ENCODE measurements at regions not wholly inside any gene's neighbourhood (a gene's known extent, or its start where the extent isn't known, plus 50 kb on each side); places are given as distances from the start of the nearest gene placed in this dataset.

DNA sequence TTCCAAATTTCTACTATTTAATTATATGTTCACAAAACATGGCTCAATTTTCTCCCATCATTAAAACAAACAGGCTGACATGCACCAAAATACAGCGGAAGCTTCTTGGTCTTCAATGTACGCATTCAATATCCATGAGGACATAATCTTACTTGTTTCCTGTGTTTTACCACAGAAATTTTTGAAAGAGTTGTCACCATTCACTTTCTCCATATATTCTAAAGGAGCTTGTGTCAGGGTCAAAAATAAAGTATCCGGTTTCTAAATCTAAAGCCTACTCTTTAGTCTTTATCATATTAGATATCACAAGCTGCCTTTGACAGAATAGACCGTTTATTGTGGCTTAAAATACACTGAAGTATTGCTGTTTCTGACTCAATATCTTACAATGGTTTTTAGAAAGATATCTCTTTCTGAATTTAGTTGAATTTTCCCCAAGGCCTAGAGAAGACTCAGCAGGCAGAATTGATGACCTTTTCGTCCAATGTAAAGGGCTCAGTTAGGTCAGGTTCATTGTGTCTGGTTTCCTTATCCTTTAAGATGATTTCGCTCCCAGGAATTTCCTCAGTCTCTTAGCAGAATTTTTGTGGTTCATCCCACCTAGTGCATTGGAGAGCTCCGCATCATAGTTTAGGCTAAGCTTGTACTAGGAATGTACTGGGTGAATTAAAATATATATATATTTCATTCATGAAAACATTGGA lies 717.2 kb downstream of the NCAM2 start:
- no peak for DNase-seq (ENCODE audit: low spot score)
- ATAC-seq, result no peak

DNA sequence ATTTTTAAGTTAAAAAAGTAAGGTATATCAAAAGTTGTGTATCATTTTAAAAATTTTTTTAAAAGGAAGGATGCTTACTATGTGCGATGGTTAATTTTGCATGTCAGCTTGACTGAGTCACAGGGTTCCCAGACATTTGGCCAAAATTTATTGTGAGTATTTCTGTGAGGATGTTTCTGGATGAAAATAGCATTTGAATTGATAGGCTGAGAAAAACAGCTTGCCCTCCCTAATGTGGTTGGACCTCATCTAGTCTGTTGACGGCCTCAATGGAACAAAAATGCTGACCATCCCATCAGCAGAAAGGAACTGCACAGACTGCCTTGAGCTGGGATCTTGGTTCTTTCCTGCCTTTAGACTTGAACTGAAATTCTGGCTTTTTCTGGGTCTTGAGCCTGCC lies 724.5 kb downstream of the NCAM2 start:
- DNase-seq (ENCODE audit: low spot score), result no peak
- ATAC-seq, result no peak

DNA sequence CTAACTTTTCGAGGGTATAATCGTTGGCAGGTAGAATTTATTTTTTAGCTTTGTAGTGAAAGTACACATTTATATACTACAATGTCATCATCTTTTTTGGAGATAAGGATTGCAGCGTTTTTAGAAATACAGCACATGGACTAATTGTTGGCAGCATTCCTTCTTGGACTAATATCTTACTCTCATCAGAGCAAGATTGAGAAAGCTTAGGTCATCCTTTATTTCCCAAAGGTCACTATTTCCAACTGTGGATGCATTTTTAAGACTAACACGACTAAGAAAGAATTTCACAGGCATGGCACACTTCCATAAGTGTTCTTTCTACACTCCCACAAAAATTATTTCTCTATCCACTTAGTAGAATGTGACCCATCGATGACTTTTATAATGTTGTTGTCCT lies 732.3 kb downstream of the NCAM2 start:
- ATAC-seq, result no peak
- DNase-seq (ENCODE audit: low spot score), result no peak

DNA sequence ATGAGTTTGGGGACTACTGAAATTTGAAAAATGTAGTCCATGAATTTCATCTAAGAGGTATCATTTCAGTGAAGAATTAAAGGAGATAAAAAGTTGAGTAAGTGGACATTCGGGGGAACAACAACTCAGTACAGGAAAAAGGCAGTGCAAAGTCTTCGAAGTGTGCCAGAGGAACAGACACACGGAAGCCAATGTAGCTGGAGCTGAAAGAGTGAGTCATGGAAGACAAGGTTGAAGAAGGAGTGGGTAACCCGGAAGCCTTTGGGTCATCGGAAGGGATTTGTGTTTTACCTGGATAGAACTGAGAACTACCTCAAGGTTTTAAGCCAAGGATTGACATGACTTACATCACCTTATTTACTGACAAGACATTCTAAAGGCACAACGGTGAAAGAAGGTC lies 733.4 kb downstream of the NCAM2 start:
- DNase-seq (ENCODE audit: low spot score) (no peak), ATAC-seq (no peak)

DNA sequence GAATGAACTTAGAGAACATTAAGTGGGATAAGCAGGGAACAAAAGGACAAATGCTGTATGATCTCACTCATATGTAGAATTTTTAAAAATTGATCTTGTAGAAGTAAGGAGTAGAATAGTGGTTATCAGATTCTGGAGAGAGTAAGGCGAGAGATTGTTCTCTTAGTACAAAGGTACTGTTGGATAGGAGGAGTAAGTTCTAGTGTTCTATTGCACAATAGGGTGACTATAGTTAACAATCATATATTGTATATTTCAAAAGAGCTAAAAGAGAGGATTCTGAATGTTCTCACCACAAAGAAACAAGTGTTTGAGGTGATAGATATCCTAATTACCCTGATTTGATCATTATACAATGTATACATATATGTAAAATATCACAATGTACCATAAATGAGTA lies 735.9 kb downstream of the NCAM2 start:
- ATAC-seq, result no peak
- no peak for DNase-seq (ENCODE audit: low spot score)

DNA sequence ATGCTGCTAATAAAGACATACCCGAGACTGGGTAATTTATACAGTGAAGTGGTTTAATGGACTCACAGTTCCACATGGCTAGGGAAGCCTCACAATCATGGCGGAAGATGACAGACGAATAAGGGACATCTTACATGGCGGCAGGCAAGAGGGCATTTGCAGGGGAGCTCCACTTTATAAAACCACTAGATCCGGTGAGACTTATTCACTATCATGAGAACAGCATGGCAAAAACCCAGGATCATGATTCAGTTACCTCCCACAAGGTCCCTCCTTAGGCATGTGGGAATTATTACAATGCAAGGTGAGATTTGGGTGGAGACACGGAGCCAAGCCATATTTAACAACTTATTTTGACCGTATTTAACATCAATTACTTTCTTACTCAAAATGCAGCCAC lies 739.0 kb downstream of the NCAM2 start:
- ATAC-seq, result no peak
- no peak for DNase-seq (ENCODE audit: low spot score)

DNA sequence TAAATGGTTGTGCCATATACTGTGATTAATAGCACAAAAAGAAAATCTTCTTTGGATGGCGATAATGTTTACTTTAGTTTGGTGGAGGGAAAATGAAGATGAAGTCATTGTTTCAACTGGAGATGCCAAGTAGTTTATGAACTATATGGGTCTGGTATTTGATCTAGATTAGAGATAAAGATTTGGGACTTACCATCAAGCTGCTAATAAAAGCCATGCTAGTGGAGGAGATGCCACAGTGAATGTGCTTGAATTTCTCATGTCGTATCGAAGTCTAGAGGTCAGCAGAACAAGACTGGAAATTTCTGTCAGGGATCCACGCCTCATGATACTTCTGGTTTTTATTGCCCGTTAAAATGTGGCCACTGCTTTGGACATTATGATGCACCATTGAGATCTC lies 742.0 kb downstream of the NCAM2 start:
- ATAC-seq, result no peak
- no peak for DNase-seq (ENCODE audit: low spot score)

DNA sequence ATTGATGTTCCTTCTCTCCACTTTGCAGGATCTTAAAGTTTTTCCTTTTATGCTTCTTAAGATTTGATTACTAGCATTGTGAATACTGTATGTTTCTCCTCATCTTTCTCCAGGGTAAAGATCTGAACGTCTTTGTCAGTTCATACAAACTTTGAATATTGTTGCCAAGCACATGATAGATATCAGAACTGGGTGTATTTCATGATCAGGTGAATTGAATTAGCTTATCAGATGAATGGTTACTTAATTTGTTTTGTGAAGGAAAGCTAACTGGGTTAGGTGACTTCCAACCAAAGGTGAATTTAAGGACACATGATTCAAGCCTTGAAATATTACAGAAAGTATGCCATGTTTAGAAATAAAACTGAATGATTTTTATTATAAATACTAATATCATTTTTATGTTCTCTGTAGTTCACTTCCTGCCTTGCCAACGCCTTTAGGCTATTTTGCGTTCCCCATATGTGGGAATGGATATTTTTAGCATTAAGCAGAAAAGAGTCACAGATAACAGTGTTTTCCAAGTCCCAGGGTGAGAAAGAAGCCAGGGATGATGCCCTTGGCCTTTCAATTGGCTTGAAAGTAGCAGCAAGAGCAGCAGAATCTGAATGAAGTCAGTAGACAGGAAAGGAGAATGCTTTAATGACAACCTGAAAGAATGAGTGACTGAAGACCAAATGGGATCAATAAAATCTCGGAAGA lies 752.1 kb downstream of the NCAM2 start:
- ATAC-seq, result no peak
- DNase-seq (ENCODE audit: low spot score), result no peak

DNA sequence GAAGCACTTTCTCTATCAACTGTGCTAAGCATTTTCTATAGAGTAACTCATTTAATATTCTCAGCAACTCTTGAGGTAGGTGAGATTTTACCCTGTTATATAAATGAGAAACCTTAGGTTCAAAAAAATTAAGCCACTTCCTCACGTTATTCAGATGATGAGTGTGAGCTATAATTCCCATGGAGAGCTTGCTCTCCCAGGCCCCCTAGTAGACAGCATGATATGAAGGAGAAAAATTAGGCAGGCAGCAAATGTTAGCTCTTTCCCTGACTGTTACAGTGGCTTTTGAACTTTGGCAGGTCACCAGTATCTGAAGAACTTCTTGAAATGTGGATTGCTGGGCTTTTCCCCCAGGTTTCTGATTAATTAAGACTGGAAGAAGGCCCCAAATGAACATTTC lies 753.1 kb downstream of the NCAM2 start:
- DNase-seq (ENCODE audit: low spot score) (no peak), ATAC-seq (peak; percentile 86)

DNA sequence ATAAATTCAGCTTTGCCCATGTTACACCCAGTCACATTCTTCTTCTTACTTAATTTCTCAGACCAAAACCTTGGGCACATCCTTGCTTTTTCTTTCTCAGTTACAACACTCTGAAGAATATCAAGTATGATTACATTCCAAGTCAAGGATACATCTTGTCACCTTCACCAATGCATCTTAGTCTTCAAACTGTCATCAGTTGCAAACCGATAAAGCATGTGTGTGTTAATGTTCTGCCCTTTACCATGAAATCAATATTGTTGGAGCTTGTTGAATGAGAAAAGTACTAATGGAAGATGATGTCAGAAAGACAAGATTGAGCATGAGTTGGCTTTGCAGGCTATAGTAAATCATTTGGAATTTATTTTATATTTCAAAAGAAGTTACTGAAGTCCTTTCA lies 764.6 kb downstream of the NCAM2 start:
- DNase-seq (ENCODE audit: low spot score), result no peak
- ATAC-seq, result no peak

DNA sequence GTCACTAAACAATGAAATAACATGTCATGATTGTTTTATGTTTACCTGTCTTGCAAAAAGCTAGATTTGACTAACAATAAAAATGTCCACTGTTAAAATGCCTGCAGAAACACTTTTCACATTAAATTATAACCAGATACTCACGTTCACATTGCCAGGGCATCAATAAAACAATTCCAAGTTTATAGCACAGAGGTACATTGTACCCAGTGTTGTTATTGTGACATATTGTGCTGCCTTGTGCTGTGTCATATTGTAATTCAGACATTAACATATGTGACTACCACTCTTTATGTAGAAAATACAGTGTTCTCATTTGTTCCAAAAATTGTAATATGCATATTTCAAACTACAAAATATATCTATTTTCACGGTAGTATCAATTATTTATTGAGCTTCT lies 766.1 kb downstream of the NCAM2 start:
- DNase-seq (ENCODE audit: low spot score) (no peak), ATAC-seq (no peak)

DNA sequence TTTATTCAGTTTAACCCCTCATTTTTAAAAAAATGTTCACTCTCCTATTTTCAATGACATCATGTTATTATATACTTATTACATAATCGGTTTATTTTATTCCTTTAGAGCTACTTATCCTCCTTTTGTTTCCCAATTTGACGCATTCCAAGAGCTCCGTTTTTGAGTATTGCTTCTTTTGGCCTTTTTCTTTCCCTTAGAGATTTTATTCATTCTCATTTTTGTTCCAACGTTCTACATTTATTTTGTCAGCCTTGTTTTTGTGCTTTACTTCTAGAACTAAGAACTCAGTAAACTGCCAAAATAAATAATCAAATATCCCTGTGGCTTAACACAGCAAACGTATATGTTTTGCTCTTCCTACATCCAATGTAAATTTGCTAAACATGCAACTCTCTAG lies 769.1 kb downstream of the NCAM2 start:
- no peak for DNase-seq (ENCODE audit: low spot score)
- no peak for ATAC-seq

DNA sequence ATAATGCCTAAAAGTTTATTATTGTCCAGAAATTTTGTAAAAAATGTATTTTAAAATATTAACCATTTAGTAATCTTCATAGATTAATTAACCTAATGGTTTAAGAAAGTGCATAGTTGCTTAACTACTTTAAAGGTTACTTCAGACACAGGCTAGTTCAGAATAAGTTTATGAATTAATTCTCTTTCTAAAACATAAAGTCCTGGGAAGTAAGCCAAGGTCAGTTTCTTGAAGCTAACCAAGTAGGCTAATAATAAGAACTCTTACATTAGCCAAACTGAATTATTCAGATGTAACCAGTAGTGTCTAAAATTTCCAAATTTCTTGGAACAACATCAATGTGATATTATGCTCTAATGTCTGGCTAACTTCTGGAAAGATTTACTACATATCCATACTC lies 790.4 kb downstream of the NCAM2 start:
- no peak for DNase-seq (ENCODE audit: low spot score)
- ATAC-seq, result no peak

DNA sequence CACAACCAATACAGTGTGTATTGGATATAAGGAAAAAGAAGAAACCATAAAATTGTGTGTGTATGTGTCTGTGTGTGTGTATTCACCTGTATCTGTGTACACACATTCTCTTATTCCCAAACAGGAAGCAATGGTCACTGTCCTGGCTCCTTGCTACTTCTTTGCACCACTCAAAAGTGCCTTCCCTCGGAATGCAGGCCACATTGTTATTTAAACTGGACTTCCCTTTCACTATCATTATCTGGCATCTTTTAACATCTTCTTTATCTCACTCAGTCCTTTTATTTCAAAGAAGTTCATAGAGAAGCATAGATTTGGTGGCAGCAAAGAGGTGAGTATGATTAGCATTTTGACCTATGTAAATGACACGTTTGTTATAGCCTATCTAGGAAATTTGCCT lies 803.7 kb downstream of the NCAM2 start:
- ATAC-seq (no peak), DNase-seq (ENCODE audit: low spot score) (no peak)

DNA sequence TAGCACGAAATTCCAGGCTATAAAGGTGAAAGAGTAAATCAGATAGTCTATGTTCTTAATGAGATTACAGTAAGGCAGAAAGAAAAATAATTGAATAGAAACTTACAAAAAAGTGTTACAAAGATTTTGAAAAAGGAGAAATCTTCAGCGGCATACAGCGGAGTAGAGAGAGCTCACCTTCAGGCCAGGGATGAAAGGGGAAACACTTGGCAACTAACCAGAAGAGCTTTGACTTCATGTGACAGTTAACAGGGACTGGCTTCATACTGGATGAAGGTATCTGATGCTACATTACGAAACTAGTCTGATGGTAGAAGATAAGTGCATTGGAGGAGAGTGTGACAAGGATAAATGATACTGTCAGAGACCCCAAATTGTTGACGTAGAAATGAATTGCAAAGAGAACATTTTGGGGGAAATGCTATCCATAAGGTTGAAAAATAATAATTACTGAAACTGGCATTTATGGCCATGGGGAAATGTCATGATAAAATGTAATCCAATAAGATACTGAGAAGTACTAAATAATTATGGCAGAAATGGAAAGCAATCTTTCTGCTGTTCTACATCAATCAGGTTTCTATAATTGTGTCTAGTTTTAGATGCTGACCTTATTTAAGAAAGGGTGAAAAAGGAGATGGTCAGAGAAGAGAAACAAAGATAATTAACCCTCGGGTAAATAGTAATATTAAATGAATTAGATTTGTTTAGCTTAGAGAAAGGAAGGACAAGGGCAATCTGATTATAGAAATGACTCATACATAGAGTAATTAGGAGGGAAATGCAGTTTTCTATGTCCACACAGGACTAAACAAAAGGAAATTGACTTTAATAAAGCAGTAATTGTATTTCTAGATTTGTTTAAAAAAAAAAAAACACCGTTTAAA lies 808.7 kb downstream of the NCAM2 start:
- ATAC-seq, result no peak
- no peak for DNase-seq (ENCODE audit: low spot score)

DNA sequence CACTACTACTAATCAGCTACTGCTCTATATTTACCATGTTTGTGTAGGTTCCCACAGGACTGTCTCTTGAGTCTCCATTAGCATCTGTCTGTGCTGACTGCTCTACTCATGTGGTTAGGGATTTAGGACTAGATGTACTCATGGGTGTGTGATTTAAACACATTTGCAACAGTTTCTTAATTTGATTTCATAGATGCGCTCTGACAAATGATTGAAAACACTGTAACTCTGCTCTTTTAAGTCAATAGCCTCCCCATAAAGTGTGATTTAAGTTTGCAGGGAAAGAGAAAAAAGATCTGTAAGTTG lies 809.3 kb downstream of the NCAM2 start:
- DNase-seq (ENCODE audit: low spot score), result no peak
- no peak for ATAC-seq

DNA sequence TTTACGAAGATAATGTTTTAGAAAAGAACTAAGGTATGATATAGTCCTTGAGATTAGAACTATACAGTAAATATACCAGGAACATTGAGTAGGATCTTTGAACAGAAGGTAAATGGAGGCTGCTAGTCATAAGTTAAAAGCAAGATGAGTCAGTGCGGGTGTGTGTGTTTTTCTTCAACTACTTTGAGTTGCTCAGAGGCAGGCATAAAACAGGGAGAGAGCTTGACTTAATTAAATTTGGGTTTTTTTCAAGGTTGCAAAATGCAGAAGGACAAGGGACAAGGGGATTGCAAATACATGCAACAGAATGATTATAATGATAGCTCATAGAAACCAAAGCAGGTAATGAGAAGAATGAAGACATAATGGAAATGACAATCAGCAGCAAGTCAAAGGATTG lies 815.1 kb downstream of the NCAM2 start:
- DNase-seq (ENCODE audit: low spot score) (no peak), ATAC-seq (no peak)

DNA sequence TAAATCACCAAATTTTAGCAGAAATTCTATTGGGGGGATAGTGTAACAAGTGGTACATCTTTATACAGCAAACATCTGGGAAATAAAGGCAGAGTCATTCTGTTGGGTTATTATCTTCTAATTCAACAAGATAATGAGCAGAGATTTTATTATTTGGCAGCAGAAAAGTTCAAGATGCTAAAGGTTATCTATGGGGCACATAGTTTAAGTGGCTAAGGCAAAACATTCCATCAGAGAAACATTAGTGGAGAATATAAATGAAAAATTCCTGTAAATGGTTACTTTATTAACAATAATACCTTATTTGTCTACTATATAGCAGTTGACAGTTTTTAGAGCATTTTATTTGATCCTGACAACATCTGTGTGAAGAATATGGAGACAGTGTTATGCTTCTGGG lies 815.7 kb downstream of the NCAM2 start:
- ATAC-seq (no peak), DNase-seq (ENCODE audit: low spot score) (no peak)

DNA sequence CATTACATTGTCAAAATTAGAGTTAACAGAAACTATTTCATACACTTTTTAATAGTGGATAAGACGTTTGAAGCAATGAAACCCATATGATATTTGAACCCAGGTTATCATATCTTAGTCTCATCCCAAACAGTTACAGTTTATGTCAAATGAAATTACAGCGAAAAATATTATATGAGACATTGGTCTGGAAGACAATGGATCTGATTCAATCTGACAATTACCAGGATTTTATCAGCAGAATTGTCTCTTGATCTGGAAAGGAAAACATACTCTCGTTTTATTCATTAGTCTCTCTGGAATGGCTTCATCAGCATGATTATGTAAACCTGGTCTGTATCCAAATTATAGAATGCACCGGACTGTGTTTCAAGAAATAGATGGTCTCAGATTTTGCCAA lies 818.6 kb downstream of the NCAM2 start:
- ATAC-seq, result no peak
- no peak for DNase-seq (ENCODE audit: low spot score)

DNA sequence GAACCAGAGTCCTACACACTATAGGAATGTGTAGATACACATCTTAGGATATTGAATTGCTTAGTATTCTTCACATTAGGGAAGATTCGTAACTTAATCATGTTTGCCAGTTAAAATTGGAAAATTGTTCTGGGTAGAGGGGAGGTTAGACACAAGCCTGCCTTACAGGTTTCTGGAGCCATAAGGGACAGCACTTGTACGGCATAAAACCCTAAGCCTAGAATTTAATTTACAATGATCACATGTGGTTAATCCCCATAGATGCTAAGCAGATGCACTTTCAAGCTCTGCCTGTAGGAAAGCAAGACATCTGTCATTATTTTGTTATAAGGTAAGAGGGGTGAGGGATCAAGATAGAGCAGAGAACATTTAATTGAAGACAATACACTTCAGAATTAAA lies 820.7 kb downstream of the NCAM2 start:
- no peak for ATAC-seq
- DNase-seq (ENCODE audit: low spot score), result no peak

DNA sequence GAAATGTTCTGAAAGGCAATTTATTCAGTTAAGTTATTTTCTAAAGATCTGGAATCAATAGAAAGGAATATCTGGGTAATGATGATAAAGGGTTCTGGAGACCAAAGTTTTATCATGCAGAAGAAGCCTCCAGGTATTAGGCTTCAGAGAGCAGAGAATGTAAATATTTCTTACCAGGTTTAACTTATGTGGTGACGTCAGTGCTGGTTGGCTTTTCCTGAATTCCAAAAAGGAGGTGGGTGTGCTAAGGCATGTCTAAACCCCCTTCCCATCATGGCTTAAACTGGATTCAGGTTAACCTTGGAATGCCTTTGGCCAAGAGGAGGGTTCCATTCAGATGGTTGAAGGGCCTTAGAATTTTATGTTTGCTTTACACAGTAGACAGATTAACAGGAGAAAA lies 829.9 kb downstream of the NCAM2 start:
- ATAC-seq (no peak), DNase-seq (ENCODE audit: low spot score) (no peak)

DNA sequence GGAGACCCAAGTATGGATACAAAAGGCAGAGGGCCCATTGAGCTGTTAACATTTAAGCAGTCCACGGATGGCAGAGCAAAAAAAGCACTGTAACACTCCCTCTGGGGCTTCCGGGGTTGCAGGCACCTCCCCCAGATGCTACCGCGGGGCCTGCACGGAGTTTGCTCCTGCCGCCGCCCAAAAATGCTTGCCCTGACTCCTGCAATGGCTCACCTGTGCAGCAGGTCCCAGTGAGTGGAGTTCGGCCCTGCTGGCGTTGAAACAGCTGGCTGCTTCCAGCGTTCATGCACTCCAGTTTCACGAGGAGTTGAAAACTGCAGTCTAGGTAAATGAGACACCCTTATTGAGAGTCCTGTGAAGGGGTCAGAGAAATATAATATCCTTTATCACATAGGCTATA lies 832.8 kb downstream of the NCAM2 start:
- no peak for ATAC-seq
- DNase-seq (ENCODE audit: low spot score), result no peak

Data from left lobe of liver (tissue), 2 donors.